OCI-LY3 (cell line): ENCODE measurements at regions not wholly inside any gene's neighbourhood (a gene's known extent, or its start where the extent isn't known, plus 50 kb on each side); places are given as distances from the start of the nearest gene placed in this dataset.
A peak's percentile ranks its signal among the peaks of the same experiment; 100 is the strongest.

Experiments used
- H2AFZ ChIP-seq: fragments of 200-600, 300-600 bp; shearing (Covaris generic); 2 replicates; pipeline ENCODE4 v1.6.0; 2014; ENCODE audit warnings: antibody characterized with exemption, low read depth, low read length
- H3K27ac ChIP-seq: fragments of 200-600, 300-600 bp; sonication (generic); 2 replicates; pipeline ENCODE4 v1.5.1; 2014; ENCODE audit warnings: mild to moderate bottlenecking, low read length, moderate library complexity, mixed read lengths
- H3K27me3 ChIP-seq: fragments of 200-600, 300-600 bp; sonication (generic); 2 replicates; pipeline ENCODE4 v1.6.1; 2014; ENCODE audit warnings: low read depth, low read length, mixed read lengths
- H3K36me3 ChIP-seq: fragments of 200-600, 300-600 bp; sonication (generic); replicated peaks from 2 replicates; pipeline ENCODE3; 2014; ENCODE audit warnings: low read depth, low read length, mixed read lengths
- H3K4me1 ChIP-seq: fragments of 300-600, 200-600 bp; sonication (generic); 2 replicates; pipeline ENCODE4 v1.6.1; 2014; ENCODE audit warnings: low read length, mixed read lengths
- H3K4me2 ChIP-seq: fragments of 200-600, 300-600 bp; sonication (generic); 2 replicates; pipeline ENCODE4 v1.6.1; 2014; ENCODE audit warnings: low read length, mixed read lengths
- H3K4me3 ChIP-seq: fragments of 300-600, 200-600 bp; sonication (generic); 2 replicates; pipeline ENCODE4 v1.5.1; 2014; ENCODE audit warnings: antibody characterized with exemption, mild to moderate bottlenecking, low read length, moderate library complexity
- H3K79me2 ChIP-seq: fragments of 300-600, 200-600 bp; shearing (Covaris generic); 2 replicates; pipeline ENCODE4 v1.6.1; 2014; ENCODE audit warnings: mild to moderate bottlenecking, low read length, mixed read lengths
- H3K9ac ChIP-seq: fragments of 300-600, 200-600 bp; shearing (Covaris generic); 2 replicates; pipeline ENCODE4 v1.6.0; 2014; ENCODE audit warnings: mild to moderate bottlenecking, low read length, moderate library complexity
- H3K9me3 ChIP-seq: fragments of 200-600, 300-600 bp; shearing (Covaris generic); 2 replicates; pipeline ENCODE4 v1.6.1; 2014; ENCODE audit warnings: low read length, mixed read lengths; ENCODE audit not compliant: insufficient read depth
- H4K20me1 ChIP-seq: fragments of 200-600, 300-600 bp; sonication (generic); 2 replicates; pipeline ENCODE4 v1.6.1; 2016; ENCODE audit warnings: low read length, mixed read lengths; ENCODE audit not compliant: insufficient read depth
- EZH2phosphoT487 ChIP-seq: fragments of 200-600 bp; shearing (Covaris generic); IDR thresholded peaks from 2 replicates; pipeline ENCODE4 v1.6.1; 2018; ENCODE audit warnings: antibody characterized with exemption, mixed run types, low read depth
- TF ChIP-seq, protein P1 (sequence below): fragments of 200-600, 300-600 bp; sonication (generic); IDR thresholded peaks from 2 replicates; pipeline ENCODE4 v1.5.1; 2014; ENCODE audit warnings: antibody characterized with exemption, low read length, low read depth

DNA sequence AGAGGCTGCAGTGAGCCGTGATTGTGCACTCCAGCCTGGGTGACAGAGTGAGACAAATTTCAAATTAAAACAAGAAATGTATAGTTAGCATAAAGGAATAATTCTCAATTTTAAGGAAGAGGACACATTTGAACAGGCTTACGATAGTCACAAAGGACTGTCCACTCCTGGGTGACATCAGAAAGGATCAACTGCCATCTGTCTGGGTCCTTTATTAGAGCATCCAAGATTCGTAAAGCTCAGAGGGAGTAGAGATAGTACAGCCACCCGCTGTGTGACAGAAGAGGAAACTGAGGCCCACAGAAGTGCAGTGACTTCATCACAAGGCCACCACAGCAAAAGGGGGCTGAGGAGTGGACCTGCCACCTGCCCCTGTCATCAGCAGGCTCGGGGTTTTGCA is 149.3 kb upstream of the RBPJ start:
- H3K9me3 ChIP-seq = no peaks in the 10 kb centered on the region
- no peak overlapping the region for H2AFZ ChIP-seq
- H3K79me2 ChIP-seq = no peaks in the 10 kb centered on the region
- H3K36me3 ChIP-seq = no peaks in the 10 kb centered on the region
- H3K9ac ChIP-seq = no peak overlapping the region
- H3K27me3 ChIP-seq = no peaks in the 10 kb centered on the region
- no peak overlapping the region for H3K27ac ChIP-seq
- no peak overlapping the region for H3K4me2 ChIP-seq
- TF ChIP-seq, protein P1, sequence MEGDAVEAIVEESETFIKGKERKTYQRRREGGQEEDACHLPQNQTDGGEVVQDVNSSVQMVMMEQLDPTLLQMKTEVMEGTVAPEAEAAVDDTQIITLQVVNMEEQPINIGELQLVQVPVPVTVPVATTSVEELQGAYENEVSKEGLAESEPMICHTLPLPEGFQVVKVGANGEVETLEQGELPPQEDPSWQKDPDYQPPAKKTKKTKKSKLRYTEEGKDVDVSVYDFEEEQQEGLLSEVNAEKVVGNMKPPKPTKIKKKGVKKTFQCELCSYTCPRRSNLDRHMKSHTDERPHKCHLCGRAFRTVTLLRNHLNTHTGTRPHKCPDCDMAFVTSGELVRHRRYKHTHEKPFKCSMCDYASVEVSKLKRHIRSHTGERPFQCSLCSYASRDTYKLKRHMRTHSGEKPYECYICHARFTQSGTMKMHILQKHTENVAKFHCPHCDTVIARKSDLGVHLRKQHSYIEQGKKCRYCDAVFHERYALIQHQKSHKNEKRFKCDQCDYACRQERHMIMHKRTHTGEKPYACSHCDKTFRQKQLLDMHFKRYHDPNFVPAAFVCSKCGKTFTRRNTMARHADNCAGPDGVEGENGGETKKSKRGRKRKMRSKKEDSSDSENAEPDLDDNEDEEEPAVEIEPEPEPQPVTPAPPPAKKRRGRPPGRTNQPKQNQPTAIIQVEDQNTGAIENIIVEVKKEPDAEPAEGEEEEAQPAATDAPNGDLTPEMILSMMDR = no peak
- no peak for TF ChIP-seq EZH2phosphoT487
- no peaks in the 10 kb centered on the region for H4K20me1 ChIP-seq
- peaks cover 28% of the 10 kb centered on the region for H3K4me1 ChIP-seq
- H3K4me3 ChIP-seq = no peak overlapping the region

DNA sequence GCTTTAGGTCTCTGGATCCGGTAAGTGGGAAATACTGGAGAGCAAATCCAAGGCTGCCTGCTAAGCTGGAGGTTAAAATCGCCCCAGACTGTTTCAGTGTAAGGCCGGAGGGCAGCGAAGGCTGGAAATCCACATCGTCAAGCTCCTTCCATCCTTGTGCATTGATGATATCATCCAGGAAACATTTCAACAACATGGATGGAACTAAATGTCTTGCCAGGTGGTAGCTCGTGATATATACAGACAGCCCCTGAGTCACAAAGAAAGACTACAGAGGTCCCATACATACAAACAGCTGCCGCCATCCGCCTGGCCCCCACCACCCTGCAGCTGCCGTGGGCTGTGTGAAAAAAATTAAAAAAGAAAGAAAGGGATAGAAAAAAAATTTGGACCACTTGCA is 148.9 kb upstream of the RBPJ start:
- Histone ChIP-seq H3K4me1 (peaks cover 28% of the 10 kb centered on the region), H4K20me1 (no peaks in the 10 kb centered on the region), H3K27ac (no peak overlapping the region), H3K4me3 (no peak overlapping the region), H3K27me3 (no peaks in the 10 kb centered on the region), H3K9me3 (no peaks in the 10 kb centered on the region), H3K9ac (no peak overlapping the region), H3K36me3 (no peaks in the 10 kb centered on the region), H3K79me2 (no peaks in the 10 kb centered on the region), H3K4me2 (no peak overlapping the region), H2AFZ (no peak overlapping the region)
- TF ChIP-seq, protein P1 = no peak
- no peak for TF ChIP-seq EZH2phosphoT487

DNA sequence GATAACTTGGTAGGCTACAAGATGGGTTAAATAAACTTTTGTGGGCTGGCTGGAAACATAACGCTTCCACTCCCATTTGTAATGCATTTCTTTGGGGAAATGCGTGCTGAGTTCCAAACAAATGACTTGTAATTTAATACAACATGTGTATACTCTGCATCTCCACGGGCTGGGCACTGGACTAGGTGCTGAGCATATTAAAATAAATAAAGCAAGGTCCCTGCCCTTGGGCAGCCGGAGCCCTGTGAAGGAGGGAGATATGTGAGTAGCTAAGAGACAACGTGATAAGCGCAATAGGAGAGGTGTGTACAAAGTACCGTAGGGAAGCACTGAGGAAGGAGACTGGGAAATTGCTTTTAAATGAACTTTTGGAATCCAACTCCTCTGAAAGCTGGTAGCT is 147.2 kb upstream of the RBPJ start:
- H2AFZ ChIP-seq = peak overlapping the region; percentile 73
- TF ChIP-seq, protein P1 = no peak
- TF ChIP-seq EZH2phosphoT487 = no peak
- no peaks in the 10 kb centered on the region for H3K9me3 ChIP-seq
- no peaks in the 10 kb centered on the region for H3K27me3 ChIP-seq
- H3K27ac ChIP-seq = no peak overlapping the region
- no peaks in the 10 kb centered on the region for H4K20me1 ChIP-seq
- H3K4me1 ChIP-seq = peaks cover 36% of the 10 kb centered on the region
- H3K4me2 ChIP-seq = peak overlapping the region; percentile 74
- H3K4me3 ChIP-seq = peak overlapping the region; percentile 41
- H3K36me3 ChIP-seq = no peaks in the 10 kb centered on the region
- H3K79me2 ChIP-seq = no peaks in the 10 kb centered on the region
- H3K9ac ChIP-seq = peak overlapping the region; percentile 9; the same call in 1 of the 2 replicates

DNA sequence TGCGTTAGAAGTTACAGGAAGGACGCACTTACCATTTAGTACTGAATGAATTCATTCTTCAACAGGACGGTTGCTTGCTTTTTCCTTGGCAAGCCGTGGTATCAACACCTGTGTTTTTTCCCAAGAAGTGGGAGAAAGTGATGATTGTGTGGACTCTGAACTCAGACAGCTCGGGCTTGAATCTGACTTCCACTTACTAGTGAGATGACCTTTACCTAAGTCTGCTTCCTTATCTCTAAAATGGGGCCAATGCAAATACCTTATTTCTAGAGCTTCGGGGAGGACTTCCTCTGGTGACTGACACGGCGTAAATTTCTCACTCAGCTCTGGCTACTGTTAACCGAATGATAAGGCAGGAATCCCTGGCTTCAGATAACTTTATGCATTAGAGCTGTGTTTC is 146.8 kb upstream of the RBPJ start:
- H4K20me1 ChIP-seq = no peaks in the 10 kb centered on the region
- TF ChIP-seq, protein P1 = no peak
- no peak for TF ChIP-seq EZH2phosphoT487
- H3K4me1 ChIP-seq = peaks cover 40% of the 10 kb centered on the region
- no peaks in the 10 kb centered on the region for H3K79me2 ChIP-seq
- no peaks in the 10 kb centered on the region for H3K36me3 ChIP-seq
- peak overlapping the region; percentile 9 for H3K9ac ChIP-seq
- no peaks in the 10 kb centered on the region for H3K27me3 ChIP-seq
- peak overlapping the region; percentile 73 for H2AFZ ChIP-seq
- peak overlapping the region; percentile 41 for H3K4me3 ChIP-seq
- H3K4me2 ChIP-seq = peak overlapping the region; percentile 74
- H3K27ac ChIP-seq = no peak overlapping the region
- H3K9me3 ChIP-seq = no peaks in the 10 kb centered on the region
